ENCODE measurements at regions not wholly inside any gene's neighbourhood (a gene's known extent, or its start where the extent isn't known, plus 50 kb on each side); places are given as distances from the start of the nearest gene placed in this dataset.

- Mint-ChIP-seq H3K27ac (no peak overlapping the region), H3K4me1 (ENCODE audit: low read depth) (no peaks in the 10 kb centered on the region), H3K27me3 (ENCODE audit: low read depth) (peaks cover 48% of the 10 kb centered on the region), H3K4me3 (ENCODE audit: low read depth) (no peak overlapping the region), H3K36me3 (ENCODE audit: low read depth) (no peaks in the 10 kb centered on the region), H3K9me3 (no peaks in the 10 kb centered on the region)
- intact Hi-C loops (cut with micrococcal nuclease): no loop called here
- no peak for DNase-seq (ENCODE audit: low spot score)
Measured at GRCh38 chr1:214192825-214193643, 87.9 kb upstream of the SMYD2 start.

- DNase-seq (ENCODE audit: low spot score): no peak
- Mint-ChIP-seq H3K36me3 (ENCODE audit: low read depth) (no peaks in the 10 kb centered on the region), H3K9me3 (no peaks in the 10 kb centered on the region), H3K4me3 (ENCODE audit: low read depth) (no peak overlapping the region), H3K27me3 (ENCODE audit: low read depth) (peaks cover 46% of the 10 kb centered on the region), H3K27ac (no peak overlapping the region), H3K4me1 (ENCODE audit: low read depth) (no peaks in the 10 kb centered on the region)
- intact Hi-C loops (cut with micrococcal nuclease): no loop called here
Measured at GRCh38 chr1:214193691-214194090, 87.3 kb upstream of the SMYD2 start.

GRCh38 chr1:214198571-214198970, 82.4 kb upstream of the SMYD2 start:
- no peak overlapping the region for H3K27ac Mint-ChIP-seq

GRCh38 chr1:214199585-214199984, 81.4 kb upstream of the SMYD2 start:
- intact Hi-C loops (cut with micrococcal nuclease): no loop called here
- no peaks in the 10 kb centered on the region for H3K9me3 Mint-ChIP-seq
- no peak overlapping the region for H3K4me3 Mint-ChIP-seq (ENCODE audit: low read depth)

More at GRCh38 chr1:214198571-214198970, 82.4 kb upstream of the SMYD2 start:
- no peak overlapping the region for H3K4me3 Mint-ChIP-seq (ENCODE audit: low read depth)
- no peaks in the 10 kb centered on the region for H3K9me3 Mint-ChIP-seq
- intact Hi-C loops (cut with micrococcal nuclease): no loop called here
- no peaks in the 10 kb centered on the region for H3K36me3 Mint-ChIP-seq (ENCODE audit: low read depth)
- peaks cover 42% of the 10 kb centered on the region for H3K27me3 Mint-ChIP-seq (ENCODE audit: low read depth)
- H3K4me1 Mint-ChIP-seq (ENCODE audit: low read depth): no peaks in the 10 kb centered on the region
- no peak for DNase-seq (ENCODE audit: low spot score)

GRCh38 chr1:214202992-214203391, 78.0 kb upstream of the SMYD2 start:
- H3K27ac Mint-ChIP-seq: no peak overlapping the region
- H3K9me3 Mint-ChIP-seq: no peaks in the 10 kb centered on the region
- no peaks in the 10 kb centered on the region for H3K4me1 Mint-ChIP-seq (ENCODE audit: low read depth)
- H3K27me3 Mint-ChIP-seq (ENCODE audit: low read depth): peaks cover 37% of the 10 kb centered on the region
- DNase-seq (ENCODE audit: low spot score): no peak
- no peak overlapping the region for H3K4me3 Mint-ChIP-seq (ENCODE audit: low read depth)
- H3K36me3 Mint-ChIP-seq (ENCODE audit: low read depth): no peaks in the 10 kb centered on the region
- intact Hi-C loops (cut with micrococcal nuclease): no loop called here

More at GRCh38 chr1:214199585-214199984, 81.4 kb upstream of the SMYD2 start:
- Mint-ChIP-seq H3K36me3 (ENCODE audit: low read depth) (no peaks in the 10 kb centered on the region), H3K27me3 (ENCODE audit: low read depth) (peaks cover 40% of the 10 kb centered on the region), H3K27ac (no peak overlapping the region), H3K4me1 (ENCODE audit: low read depth) (no peaks in the 10 kb centered on the region)
- no peak for DNase-seq (ENCODE audit: low spot score)

GRCh38 chr1:214205053-214205452, 75.9 kb upstream of the SMYD2 start:
- no peaks in the 10 kb centered on the region for H3K36me3 Mint-ChIP-seq (ENCODE audit: low read depth)
- H3K27ac Mint-ChIP-seq: no peak overlapping the region
- H3K4me1 Mint-ChIP-seq (ENCODE audit: low read depth): no peaks in the 10 kb centered on the region
- no peak overlapping the region for H3K4me3 Mint-ChIP-seq (ENCODE audit: low read depth)
- DNase-seq (ENCODE audit: low spot score): no peak
- intact Hi-C loops (cut with micrococcal nuclease): no loop called here
- H3K27me3 Mint-ChIP-seq (ENCODE audit: low read depth): peaks cover 24% of the 10 kb centered on the region
- H3K9me3 Mint-ChIP-seq: no peaks in the 10 kb centered on the region

- Mint-ChIP-seq H3K27me3 (ENCODE audit: low read depth) (peaks cover 20% of the 10 kb centered on the region), H3K4me3 (ENCODE audit: low read depth) (no peak overlapping the region), H3K27ac (no peak overlapping the region), H3K4me1 (ENCODE audit: low read depth) (no peaks in the 10 kb centered on the region), H3K9me3 (no peaks in the 10 kb centered on the region), H3K36me3 (ENCODE audit: low read depth) (no peaks in the 10 kb centered on the region)
- DNase-seq (ENCODE audit: low spot score): no peak
- intact Hi-C loops (cut with micrococcal nuclease): no loop called here
Measured at GRCh38 chr1:214208460-214208859, 72.5 kb upstream of the SMYD2 start.

- peaks cover 3% of the 10 kb centered on the region for H3K4me1 Mint-ChIP-seq (ENCODE audit: low read depth)
- peaks cover 16% of the 10 kb centered on the region for H3K27me3 Mint-ChIP-seq (ENCODE audit: low read depth)
Measured at GRCh38 chr1:214209260-214209808, 71.6 kb upstream of the SMYD2 start.

GRCh38 chr1:214213136-214213535, 67.8 kb upstream of the SMYD2 start:
- H3K4me3 Mint-ChIP-seq (ENCODE audit: low read depth): no peak overlapping the region
- H3K27ac Mint-ChIP-seq: no peak overlapping the region
- intact Hi-C loops (cut with micrococcal nuclease): loop anchor here (5.0 kb wide), 1 partner anchor 424 kb away; no protein-coding TSS in a partner anchor
- peaks cover 31% of the 10 kb centered on the region for H3K27me3 Mint-ChIP-seq (ENCODE audit: low read depth)
- peaks cover 3% of the 10 kb centered on the region for H3K4me1 Mint-ChIP-seq (ENCODE audit: low read depth)
- no peaks in the 10 kb centered on the region for H3K9me3 Mint-ChIP-seq
- H3K36me3 Mint-ChIP-seq (ENCODE audit: low read depth): no peaks in the 10 kb centered on the region
- no peak for DNase-seq (ENCODE audit: low spot score)

More at GRCh38 chr1:214209260-214209808, 71.6 kb upstream of the SMYD2 start:
- Mint-ChIP-seq H3K9me3 (no peaks in the 10 kb centered on the region), H3K27ac (no peak overlapping the region), H3K4me3 (ENCODE audit: low read depth) (no peak overlapping the region), H3K36me3 (ENCODE audit: low read depth) (no peaks in the 10 kb centered on the region)
- DNase-seq (ENCODE audit: low spot score): no peak
- intact Hi-C loops (cut with micrococcal nuclease): no loop called here

GRCh38 chr1:214214851-214215250, 66.1 kb upstream of the SMYD2 start:
- no peaks in the 10 kb centered on the region for H3K9me3 Mint-ChIP-seq
- H3K4me1 Mint-ChIP-seq (ENCODE audit: low read depth): peaks cover 3% of the 10 kb centered on the region
- intact Hi-C loops (cut with micrococcal nuclease): loop anchor here (1.0 to 5.0 kb wide), 4 partner anchors 44 to 422 kb away; no protein-coding TSS in a partner anchor
- no peak for DNase-seq (ENCODE audit: low spot score)
- H3K27me3 Mint-ChIP-seq (ENCODE audit: low read depth): peaks cover 41% of the 10 kb centered on the region
- H3K27ac Mint-ChIP-seq: no peak overlapping the region
- H3K4me3 Mint-ChIP-seq (ENCODE audit: low read depth): no peak overlapping the region
- no peaks in the 10 kb centered on the region for H3K36me3 Mint-ChIP-seq (ENCODE audit: low read depth)

- Mint-ChIP-seq H3K4me3 (ENCODE audit: low read depth) (no peak overlapping the region), H3K27ac (no peak overlapping the region), H3K4me1 (ENCODE audit: low read depth) (peaks cover 3% of the 10 kb centered on the region), H3K27me3 (ENCODE audit: low read depth) (peaks cover 45% of the 10 kb centered on the region), H3K36me3 (ENCODE audit: low read depth) (no peaks in the 10 kb centered on the region), H3K9me3 (no peaks in the 10 kb centered on the region)
- no peak for DNase-seq (ENCODE audit: low spot score)
- intact Hi-C loops (cut with micrococcal nuclease): loop anchor here (2.0 to 5.0 kb wide), 2 partner anchors 43 to 372 kb away; no protein-coding TSS in a partner anchor
Measured at GRCh38 chr1:214215583-214215982, 65.4 kb upstream of the SMYD2 start.

- H3K36me3 Mint-ChIP-seq (ENCODE audit: low read depth): no peaks in the 10 kb centered on the region
- DNase-seq (ENCODE audit: low spot score): no peak
- peaks cover 45% of the 10 kb centered on the region for H3K27me3 Mint-ChIP-seq (ENCODE audit: low read depth)
- H3K4me3 Mint-ChIP-seq (ENCODE audit: low read depth): no peak overlapping the region
- H3K9me3 Mint-ChIP-seq: no peaks in the 10 kb centered on the region
- H3K27ac Mint-ChIP-seq: no peak overlapping the region
- intact Hi-C loops (cut with micrococcal nuclease): loop anchor here (5.0 kb wide), 1 partner anchor 371 kb away; no protein-coding TSS in a partner anchor
- peaks cover 3% of the 10 kb centered on the region for H3K4me1 Mint-ChIP-seq (ENCODE audit: low read depth)
Measured at GRCh38 chr1:214216021-214216420, 64.9 kb upstream of the SMYD2 start.

- Mint-ChIP-seq H3K9me3 (no peaks in the 10 kb centered on the region), H3K36me3 (ENCODE audit: low read depth) (no peaks in the 10 kb centered on the region), H3K27me3 (ENCODE audit: low read depth) (peaks cover 45% of the 10 kb centered on the region), H3K4me3 (ENCODE audit: low read depth) (no peak overlapping the region), H3K27ac (no peak overlapping the region), H3K4me1 (ENCODE audit: low read depth) (peaks cover 3% of the 10 kb centered on the region)
- intact Hi-C loops (cut with micrococcal nuclease): loop anchor here (5.0 kb wide), 1 partner anchor 371 kb away; no protein-coding TSS in a partner anchor
- no peak for DNase-seq (ENCODE audit: low spot score)
Measured at GRCh38 chr1:214216779-214217178, 64.2 kb upstream of the SMYD2 start.
